A549 (cell line): ENCODE measurements at regions not wholly inside any gene's neighbourhood (a gene's known extent, or its start where the extent isn't known, plus 50 kb on each side); places are given as distances from the start of the nearest gene placed in this dataset.

Experiments used
- CBX8 ChIP-seq: fragments of 200-600 bp; sonication (generic); IDR thresholded peaks from 2 replicates; pipeline ENCODE4 v1.6.1; 2016
- CEBPB ChIP-seq, 2 experiments: fragments of >200 bp in 1 of 2; sonication (Bioruptor Twin) in 1 of 2; formaldehyde crosslinking in 1 of 2; IDR thresholded peaks; 2 replicates each; pipeline ENCODE4 v1.6.1; 2012 to 2016
- CTCF ChIP-seq: fragments of >200 bp; sonication (Bioruptor Twin); formaldehyde crosslinking; IDR thresholded peaks from 3 replicates; pipeline ENCODE4 v1.5.1; 2016
- EP300 ChIP-seq, 2 experiments: fragments of >200 bp; sonication (Bioruptor Twin); formaldehyde crosslinking; IDR thresholded peaks; 2 replicates in 1 of 2; 3 replicates in 1 of 2; pipeline ENCODE4 v1.6.1; 2016 to 2017
- JUNB ChIP-seq: fragments of >200 bp; sonication (Bioruptor Twin); formaldehyde crosslinking; IDR thresholded peaks from 2 replicates; pipeline ENCODE4 v1.6.1; 2016
- MAFK ChIP-seq: fragments of 450-650 bp; IDR thresholded peaks from 2 replicates; pipeline ENCODE4 v1.6.1; 2014; ENCODE audit not compliant: partially characterized antibody
- MAX ChIP-seq: IDR thresholded peaks from 2 replicates; pipeline ENCODE4 v1.6.1; 2012
- POLR2A ChIP-seq: IDR thresholded peaks from 2 replicates; pipeline ENCODE4 v1.6.1; 2012; ENCODE audit warnings: mild to moderate bottlenecking, low read length
- REST ChIP-seq: fragments of 200-600 bp; sonication (generic); IDR thresholded peaks from 2 replicates; pipeline ENCODE4 v1.6.1; 2016; ENCODE audit warnings: antibody characterized with exemption, mild to moderate bottlenecking, moderate library complexity
- RNF2 ChIP-seq: fragments of 200-600 bp; sonication (generic); IDR thresholded peaks from 2 replicates; pipeline ENCODE4 v1.6.1; 2016; ENCODE audit warnings: low read depth, mild to moderate bottlenecking, antibody characterized with exemption, moderate library complexity, borderline replicate concordance
- TFCP2L1 ChIP-seq: fragments of 250-450 bp; sonication (Bioruptor Pico); IDR thresholded peaks from 2 replicates; pipeline ENCODE4 v1.5.0; 2021; ENCODE audit warnings: mild to moderate bottlenecking

GRCh38 chr16:22628994-22629393 is 118.3 kb downstream of the NPIPB5 start:
- TF ChIP-seq CTCF (no peak), JUNB (no peak), REST (no peak), CEBPB (IDR thresholded peaks at IDR 0.05) (no peak), MAFK (no peak), CBX8 (no peak), TFCP2L1 (CRISPR knock-in tag) (no peak), POLR2A (no peak), RNF2 (no peak), MAX (no peak), EP300 (IDR thresholded peaks at IDR 0.05) (no peak)
